ENCODE measurements at regions not wholly inside any gene's neighbourhood (a gene's known extent, or its start where the extent isn't known, plus 50 kb on each side); places are given as distances from the start of the nearest gene placed in this dataset.

DNA sequence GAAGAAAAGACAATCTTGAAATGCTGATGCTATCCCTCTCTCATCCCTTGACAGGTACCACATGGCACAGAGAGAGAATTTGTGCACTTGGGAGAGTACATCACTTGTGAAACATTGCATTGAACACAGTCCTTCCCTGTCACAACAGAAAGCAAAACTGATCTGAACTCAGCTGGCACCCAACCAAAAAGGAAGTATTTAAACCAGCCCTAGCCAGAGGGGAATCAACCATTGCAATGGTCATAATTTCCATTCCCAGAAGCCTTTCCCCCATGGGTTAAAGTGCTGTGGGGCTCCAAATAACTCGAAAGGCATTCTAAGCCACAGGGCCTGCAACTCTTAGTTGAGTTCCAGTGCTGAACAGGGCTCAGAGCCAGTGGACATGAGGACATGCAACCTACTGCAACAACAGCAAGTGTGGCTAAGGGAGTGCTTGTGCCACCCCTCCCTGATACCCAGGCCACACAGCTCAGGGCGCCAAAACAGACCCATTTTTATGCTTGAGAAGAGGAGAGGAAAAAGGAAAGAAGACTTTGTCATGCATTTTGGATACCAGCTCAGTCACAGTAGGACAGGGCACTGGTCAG, 530.8 kb upstream of the BCHE start:
- intact Hi-C loops (cut with micrococcal nuclease) = no loop called here
- no peak for ATAC-seq (ENCODE audit: low read depth)

More for the DNA sequence above, 530.8 kb upstream of the BCHE start:
- ChIA-PET CTCF (no interaction called here), POLR2A (ENCODE audit: unreplicated experiment) (no interaction called here)
- no peaks in the 10 kb centered on the region for H3K9me1 ChIP-seq (ENCODE audit: insufficient read depth, low read length)
- no peaks in the 10 kb centered on the region for H3K27me3 ChIP-seq (ENCODE audit: control insufficient read depth, insufficient read depth, low read length)
- H2BK15ac ChIP-seq (ENCODE audit: low read depth, low read length) = no peak overlapping the region
- no peak overlapping the region for H4K8ac ChIP-seq (ENCODE audit: low read depth in 2 of 2, low read length in 2 of 2)
- no peak for TF ChIP-seq RAD21 (IDR thresholded peaks at IDR 0.05; ENCODE audit: low read length)
- TF ChIP-seq CHD1 (IDR thresholded peaks at IDR 0.05; ENCODE audit: low read depth, low read length) = no peak
- TF ChIP-seq FOS (IDR thresholded peaks at IDR 0.05; ENCODE audit: low read depth, low read length) = no peak
- no peak for TF ChIP-seq RCOR1 (IDR thresholded peaks at IDR 0.05; ENCODE audit: insufficient replicate concordance, low read length)
- no peak for TF ChIP-seq SMC3 (IDR thresholded peaks at IDR 0.05; ENCODE audit: low read depth, low read length)
- TF ChIP-seq MXI1 (IDR thresholded peaks at IDR 0.05; ENCODE audit: borderline replicate concordance, low read depth, low read length) = no peak
- TF ChIP-seq NFE2L2 (IDR thresholded peaks at IDR 0.05; ENCODE audit: low read depth, low read length) = no peak
- no peak for TF ChIP-seq MAZ (IDR thresholded peaks at IDR 0.05; ENCODE audit: borderline replicate concordance, low read depth, low read length)
- no peak for TF ChIP-seq CEBPB (IDR thresholded peaks at IDR 0.05; ENCODE audit: low read depth, low read length)
- TF ChIP-seq RFX5 (IDR thresholded peaks at IDR 0.05; ENCODE audit: low read depth, low read length) = no peak
- no peak for TF ChIP-seq POLR2A (IDR thresholded peaks at IDR 0.05; ENCODE audit: low read depth, low read length)
- no peaks in the 10 kb centered on the region for H3K4me1 ChIP-seq (ENCODE audit: control insufficient read depth, insufficient read depth, low read length)
- no peak overlapping the region for H2AFZ ChIP-seq (replicated peaks; ENCODE audit: low read length, poor library complexity)
- H4K91ac ChIP-seq (ENCODE audit: insufficient read depth, low read depth, low read length) = no peak overlapping the region
- H2BK120ac ChIP-seq (ENCODE audit: low read depth, low read length) = no peak overlapping the region
- H3K36me3 ChIP-seq (ENCODE audit: control insufficient read depth, insufficient read depth, low read length) = no peaks in the 10 kb centered on the region
- H3K4me3 ChIP-seq (ENCODE audit: insufficient read depth, low read depth, low read length) = no peak overlapping the region
- H3K9ac ChIP-seq (ENCODE audit: low read depth, low read length) = no peak overlapping the region
- H3K27ac ChIP-seq (ENCODE audit: insufficient read depth, low read length) = no peak overlapping the region
- peaks cover 10% of the 10 kb centered on the region; the same call in 1 of the 2 replicates for H3K9me3 ChIP-seq (ENCODE audit: control insufficient read depth, insufficient read depth, low read length)
- no peak for DNase-seq
- H4K20me1 ChIP-seq (ENCODE audit: insufficient read depth, low read length) = no peaks in the 10 kb centered on the region
- in situ Hi-C loops (cut with MboI; ENCODE audit: low sequenced_read_pairs) = no loop called here
- H3K4me2 ChIP-seq (ENCODE audit: low read depth, low read length) = no peak overlapping the region
- H2BK5ac ChIP-seq (ENCODE audit: low read depth, low read length, poor library complexity, severe bottlenecking) = no peak overlapping the region
- H3K4ac ChIP-seq (ENCODE audit: low read depth, low read length) = no peak overlapping the region
- no peak overlapping the region for H3K23ac ChIP-seq (ENCODE audit: low read depth, low read length)
- H2BK20ac ChIP-seq (ENCODE audit: low read depth, low read length) = no peak overlapping the region
- no peak overlapping the region for H2AK5ac ChIP-seq (ENCODE audit: low read depth, low read length)
- no peaks in the 10 kb centered on the region for H3K79me1 ChIP-seq (ENCODE audit: low read depth in 1 of 2, low read length in 2 of 2)
- H3K56ac ChIP-seq (ENCODE audit: extremely low read depth, insufficient read depth, low read length) = no peak overlapping the region
- H3K14ac ChIP-seq (replicated peaks; ENCODE audit: low read depth, low read length) = no peak overlapping the region
- dilution Hi-C loops (cut with HindIII; ENCODE audit: low sequenced_read_pairs, unreplicated experiment) = no loop called here
- no peak overlapping the region for H2AK9ac ChIP-seq (replicated peaks; ENCODE audit: low read depth, low read length, poor library complexity)
- 20% methylated on average over 1 of the region's 2 CpGs; no CpG with 5 or more reads in 1 of the 2 experiments for WGBS, 2 experiments (ENCODE audit: extremely low coverage in 2 of 2, insufficient read length in 1 of 2)
- no peak overlapping the region for H4K5ac ChIP-seq (ENCODE audit: low read depth, low read length)
- BruUV-seq (replicated peaks) = no TSS peak
- no peak overlapping the region for H3K18ac ChIP-seq (ENCODE audit: low read depth, low read length)

Data from IMR-90 (cell line).